COR-L47 (cell line): ENCODE measurements at regions not wholly inside any gene's neighbourhood (a gene's known extent, or its start where the extent isn't known, plus 50 kb on each side); places are given as distances from the start of the nearest gene placed in this dataset.

ENCODE experiments used
- DNase-seq: peaks from one replicate; lab custom pipeline; 2025; lab: John Stamatoyannopoulos, UW

- no peak for DNase-seq
These were observed 108.9 kb upstream of the SPRY4 start for GRCh38 chr5:142433526-142434321.

GRCh38 chr5:142432961-142433360 is 108.1 kb upstream of the SPRY4 start:
- DNase-seq, result no peak

DNA sequence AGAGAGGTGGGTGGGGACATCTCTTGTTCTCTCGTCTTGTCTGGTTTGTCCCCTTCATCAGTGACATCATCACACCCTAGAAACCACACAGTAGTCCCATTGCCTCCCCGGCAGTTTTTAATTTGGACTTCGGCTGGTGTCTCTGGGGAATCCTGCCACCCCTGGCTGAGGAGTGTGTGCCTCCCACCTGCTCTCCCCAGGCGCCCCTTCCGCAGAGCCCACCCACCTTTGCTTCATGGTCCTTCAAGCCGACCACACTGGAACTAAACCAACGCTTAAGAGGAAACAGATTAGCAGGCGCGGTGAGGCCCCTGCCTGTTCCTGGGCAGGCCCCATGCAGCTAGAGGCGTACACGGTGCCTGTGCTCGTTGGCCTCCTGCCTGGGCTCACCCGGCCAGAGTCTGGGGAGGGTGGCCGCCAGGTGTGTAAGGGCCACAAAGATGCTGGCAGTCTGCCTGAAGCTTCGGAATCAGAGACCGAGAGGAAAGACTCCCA is 107.6 kb upstream of the SPRY4 start:
- DNase-seq, result peak; percentile 12

GRCh38 chr5:142428773-142429473 is 104.1 kb upstream of the SPRY4 start:
- no peak for DNase-seq

- no peak for DNase-seq
These were observed 103.4 kb upstream of the SPRY4 start for GRCh38 chr5:142428036-142428772.

DNA sequence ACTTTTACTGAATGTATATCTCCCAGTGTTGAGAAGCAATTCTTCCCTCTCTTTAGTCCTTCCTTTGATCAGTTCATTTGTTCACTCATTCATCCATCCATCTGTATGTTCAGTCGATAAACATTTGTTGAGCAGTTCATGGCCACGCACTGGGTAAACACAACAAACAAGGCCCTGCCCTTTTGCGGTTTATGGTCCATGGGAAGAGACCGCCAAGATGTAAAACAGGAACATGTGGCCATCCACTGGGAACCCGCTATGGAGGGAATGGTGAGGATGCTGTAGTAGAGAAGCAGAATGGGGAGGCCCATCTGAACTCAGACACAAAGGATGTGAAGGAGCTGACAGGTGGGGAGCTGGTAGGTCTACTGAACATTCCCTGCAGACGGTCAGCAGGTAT is 102.7 kb upstream of the SPRY4 start:
- DNase-seq, result no peak

- no peak for DNase-seq
These were observed 102.2 kb upstream of the SPRY4 start for GRCh38 chr5:142427015-142427364.

DNA sequence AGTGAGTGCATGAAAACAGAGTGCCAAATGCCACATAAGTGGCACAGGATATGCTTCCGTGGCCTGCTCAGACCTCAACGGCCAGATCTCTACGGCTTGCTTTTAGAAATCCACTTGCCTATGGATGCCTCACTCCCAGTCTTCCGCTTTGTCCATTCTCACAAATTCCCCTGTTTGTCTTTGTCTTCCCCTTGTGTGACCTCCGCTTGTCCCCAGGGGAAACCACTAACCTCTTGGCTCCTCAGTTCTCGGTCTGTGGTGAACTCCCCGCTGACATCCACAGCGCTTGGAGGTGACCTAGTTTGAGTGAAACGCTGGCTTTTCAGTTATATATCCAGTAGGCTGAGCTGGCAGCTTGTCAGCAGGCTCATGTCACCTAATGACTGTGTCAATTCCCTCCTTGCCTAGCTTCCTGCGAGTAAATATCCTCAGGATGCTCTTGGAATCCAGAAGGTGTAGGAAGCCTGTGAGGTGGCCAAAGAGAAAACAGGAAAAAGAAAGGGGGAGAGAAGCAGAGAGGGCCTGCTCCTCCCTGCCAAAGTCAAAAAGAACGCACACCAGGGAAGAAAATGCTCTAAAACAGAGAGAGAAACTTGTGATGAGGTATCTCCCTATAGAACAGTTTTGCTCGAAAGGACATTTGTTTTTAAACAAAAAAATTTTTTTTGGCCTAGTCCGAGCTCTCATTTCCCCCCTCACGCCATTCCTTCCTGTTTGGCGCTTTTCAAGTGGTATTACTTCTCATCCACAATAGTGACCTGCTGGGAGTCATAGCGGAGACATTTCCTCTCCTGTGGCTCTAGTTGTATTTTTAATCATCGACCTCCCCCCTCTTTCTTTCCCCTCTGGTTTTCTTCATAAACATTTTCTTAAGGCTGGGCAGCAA is 101.6 kb upstream of the SPRY4 start:
- no peak for DNase-seq

DNA sequence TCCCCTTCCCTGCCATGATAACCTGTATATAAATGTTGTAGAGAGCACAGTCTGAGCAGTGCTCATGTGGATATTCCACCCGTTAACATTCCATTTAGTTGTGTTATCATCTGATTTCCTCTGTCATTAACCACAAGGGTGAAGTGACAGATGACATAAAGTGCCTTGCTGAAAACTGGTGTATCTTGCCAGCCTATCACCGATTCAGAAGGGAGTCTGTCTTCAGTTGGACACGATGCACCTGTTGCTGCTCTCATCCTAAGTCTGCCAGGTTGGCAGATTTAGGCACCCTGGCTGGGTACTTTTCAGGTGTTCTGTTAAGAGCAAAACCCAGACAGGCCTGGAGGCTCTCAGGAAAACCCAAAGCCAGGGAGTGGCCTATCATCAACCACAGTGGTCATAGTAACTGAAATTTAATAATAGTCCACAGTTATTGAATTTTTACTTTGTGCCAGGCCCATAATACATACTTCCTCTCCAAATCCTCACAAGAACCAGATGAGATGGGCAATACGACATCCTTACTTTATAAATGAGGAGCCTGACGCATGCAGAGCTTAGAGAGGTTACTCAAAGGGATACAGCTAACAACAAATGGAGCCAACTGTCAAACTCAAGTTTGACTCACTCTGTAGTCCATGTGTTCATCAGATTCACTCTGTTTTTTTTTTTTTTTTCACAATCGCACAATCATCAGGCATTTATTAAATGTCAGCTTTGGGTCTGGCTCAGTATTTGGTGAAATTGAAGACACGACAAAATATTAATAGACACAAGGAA is 100.7 kb upstream of the SPRY4 start:
- no peak for DNase-seq

- DNase-seq, result no peak
These were observed 97.6 kb upstream of the SPRY4 start for GRCh38 chr5:142422429-142422828.

DNA sequence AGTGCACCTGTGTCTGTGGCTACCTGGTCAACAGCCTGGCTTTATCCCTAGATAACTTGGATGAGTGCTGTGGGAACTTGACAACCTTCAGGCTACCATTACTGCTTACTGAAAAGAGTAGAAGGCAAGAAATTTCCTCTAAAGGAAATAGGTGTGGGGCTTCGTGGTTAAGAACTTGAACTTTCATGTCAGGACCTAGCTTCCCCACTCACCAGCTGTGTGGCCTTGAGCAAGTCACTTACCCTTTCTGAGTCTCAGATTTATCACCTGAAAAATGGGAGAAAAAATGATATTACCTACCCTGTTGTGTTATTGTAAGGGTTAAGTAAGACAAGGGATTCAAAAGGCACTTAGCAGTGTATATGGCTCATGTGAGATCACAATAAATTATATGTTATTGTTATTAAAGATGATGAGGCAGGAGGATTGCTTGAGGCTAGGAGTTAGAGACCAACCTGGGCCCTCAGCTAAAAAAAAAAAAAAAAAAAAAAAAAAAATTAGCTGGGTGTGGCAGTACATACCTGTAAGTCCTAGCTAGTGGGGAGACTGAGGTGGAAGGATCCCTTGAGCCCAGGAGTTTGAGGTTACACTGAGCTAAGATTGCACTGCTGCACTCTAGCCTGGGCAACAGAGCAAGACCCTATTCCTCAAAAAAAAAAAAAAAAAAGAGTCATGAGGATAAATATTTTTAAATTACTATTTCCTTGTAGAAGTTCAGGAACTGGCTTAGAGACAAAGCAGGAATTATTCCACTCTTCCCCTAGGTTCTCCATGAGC is 97.0 kb upstream of the SPRY4 start:
- DNase-seq, result no peak

- no peak for DNase-seq
These were observed 96.4 kb upstream of the SPRY4 start for GRCh38 chr5:142421228-142421617.

DNA sequence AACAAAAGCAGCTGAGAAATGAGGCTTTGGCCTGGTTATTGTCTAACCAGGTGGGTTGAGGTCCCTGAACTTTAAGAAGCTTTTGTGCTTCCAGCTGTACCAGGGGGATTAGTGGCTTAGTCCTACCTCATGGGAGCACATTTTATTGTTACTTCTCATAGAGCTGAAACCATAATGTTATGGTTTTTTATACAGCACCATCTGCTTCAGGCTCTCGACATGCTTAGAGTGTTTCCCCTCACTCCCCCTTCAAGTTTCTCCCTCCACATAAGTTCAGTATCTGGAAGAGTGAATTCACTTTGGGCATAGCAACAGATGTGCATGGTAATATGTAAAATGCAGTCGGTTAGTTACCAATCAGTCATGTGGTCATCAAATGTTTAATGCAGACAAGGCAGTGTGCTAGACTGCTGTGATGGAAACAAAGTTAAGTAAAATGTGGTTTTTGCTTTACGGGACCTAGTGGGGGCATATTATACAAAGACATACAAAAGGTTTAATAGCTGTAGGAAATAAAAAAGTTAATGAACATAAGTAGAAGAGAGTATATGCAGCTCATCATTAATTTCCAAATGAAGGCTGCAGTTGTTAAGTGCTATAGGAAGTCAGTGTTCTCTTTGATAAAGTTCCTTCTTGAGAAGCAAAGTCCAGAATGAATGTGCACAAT is 95.9 kb upstream of the SPRY4 start:
- DNase-seq, result no peak

GRCh38 chr5:142412581-142412980 is 87.8 kb upstream of the SPRY4 start:
- no peak for DNase-seq

GRCh38 chr5:142411656-142412425 is 87.0 kb upstream of the SPRY4 start:
- DNase-seq, result no peak

GRCh38 chr5:142411103-142411502 is 86.3 kb upstream of the SPRY4 start:
- DNase-seq, result no peak

GRCh38 chr5:142408981-142409481 is 84.2 kb upstream of the SPRY4 start:
- no peak for DNase-seq

- no peak for DNase-seq
These were observed 83.7 kb upstream of the SPRY4 start for GRCh38 chr5:142408536-142408935.
